H9 (cell line): ENCODE measurements at regions not wholly inside any gene's neighbourhood (a gene's known extent, or its start where the extent isn't known, plus 50 kb on each side); places are given as distances from the start of the nearest gene placed in this dataset.

Source experiments
- DNase-seq: peaks from one replicate; pipeline ENCODE4 v3.0.0-alpha.2; 2017
- H2AFZ ChIP-seq: one replicate; pipeline ENCODE4 v1.6.1; 2013; ENCODE audit warnings: mild to moderate bottlenecking, low read length, control low read depth, moderate library complexity
- H2AK5ac ChIP-seq: 2 replicates; pipeline ENCODE4 v1.6.1; 2013; ENCODE audit warnings: low read length, control low read depth, mixed read lengths; ENCODE audit not compliant: insufficient read length
- H2BK120ac ChIP-seq: one replicate; pipeline ENCODE4 v1.6.1; 2013; ENCODE audit warnings: low read depth, mild to moderate bottlenecking, low read length, control low read depth, inconsistent platforms; ENCODE audit not compliant: poor library complexity, severe bottlenecking
- H2BK12ac ChIP-seq: 2 replicates; pipeline ENCODE4 v1.6.1; 2013; ENCODE audit warnings: low read length, control low read depth, mixed read lengths, low read depth; ENCODE audit not compliant: insufficient read length
- H2BK15ac ChIP-seq: 2 replicates; pipeline ENCODE4 v1.6.1; 2013; ENCODE audit warnings: low read depth, low read length, control low read depth
- H2BK20ac ChIP-seq: one replicate; pipeline ENCODE4 v1.6.1; 2013; ENCODE audit warnings: low read depth, mild to moderate bottlenecking, low read length, control low read depth, inconsistent platforms; ENCODE audit not compliant: poor library complexity, severe bottlenecking
- H2BK5ac ChIP-seq: 2 replicates; pipeline ENCODE4 v1.6.1; 2013; ENCODE audit warnings: low read length, control low read depth, mixed read lengths; ENCODE audit not compliant: insufficient read length
- H3K14ac ChIP-seq: 2 replicates; pipeline ENCODE4 v1.6.1; 2013; ENCODE audit warnings: low read length, control low read depth; ENCODE audit not compliant: insufficient read depth
- H3K18ac ChIP-seq: 2 replicates; pipeline ENCODE4 v1.6.1; 2013; ENCODE audit warnings: low read depth, mild to moderate bottlenecking, mixed read lengths, low read length, control low read depth; ENCODE audit not compliant: insufficient read length
- H3K23ac ChIP-seq: 2 replicates; pipeline ENCODE4 v1.6.1; 2013; ENCODE audit warnings: low read length, control low read depth, mixed read lengths, low read depth; ENCODE audit not compliant: insufficient read length
- H3K23me2 ChIP-seq: 2 replicates; pipeline ENCODE4 v1.6.1; 2013; ENCODE audit warnings: low read depth, mild to moderate bottlenecking, mixed read lengths, low read length, control low read depth; ENCODE audit not compliant: insufficient read length, poor library complexity, severe bottlenecking
- H3K27ac ChIP-seq: 2 replicates; pipeline ENCODE4 v1.5.1; 2013; ENCODE audit warnings: low read length, control low read depth, mixed read lengths, low read depth; ENCODE audit not compliant: insufficient read length
- H3K27me3 ChIP-seq: 2 replicates; pipeline ENCODE4 v1.6.1; 2013; ENCODE audit warnings: low read length, control low read depth, inconsistent platforms; ENCODE audit not compliant: insufficient read depth
- H3K4ac ChIP-seq: 2 replicates; pipeline ENCODE4 v1.6.1; 2013; ENCODE audit warnings: low read depth, mild to moderate bottlenecking, control low read depth, inconsistent platforms, low read length, moderate library complexity
- H3K4me1 ChIP-seq: 2 replicates; pipeline ENCODE4 v1.6.1; 2013; ENCODE audit warnings: low read length, control low read depth, inconsistent platforms; ENCODE audit not compliant: insufficient read depth
- H3K4me2 ChIP-seq: 2 replicates; pipeline ENCODE4 v1.6.1; 2013; ENCODE audit warnings: low read length, control low read depth, mixed read lengths; ENCODE audit not compliant: insufficient read length, insufficient read depth
- H3K56ac ChIP-seq: 2 replicates; pipeline ENCODE4 v1.6.1; 2013; ENCODE audit warnings: low read depth, mild to moderate bottlenecking, mixed read lengths, low read length, control low read depth; ENCODE audit not compliant: insufficient read length
- H3K79me1 ChIP-seq: 2 replicates; pipeline ENCODE4 v1.6.1; 2013; ENCODE audit warnings: low read depth, mild to moderate bottlenecking, moderate library complexity, low read length, control low read depth, inconsistent platforms; ENCODE audit not compliant: insufficient read depth, poor library complexity, severe bottlenecking
- H3K79me2 ChIP-seq: 2 replicates; pipeline ENCODE4 v1.6.1; 2013; ENCODE audit warnings: low read length, control low read depth, inconsistent platforms; ENCODE audit not compliant: insufficient read depth
- H3K9ac ChIP-seq: 2 replicates; pipeline ENCODE4 v1.6.1; 2013; ENCODE audit warnings: low read length, control low read depth, mixed read lengths; ENCODE audit not compliant: insufficient read length; ENCODE audit errors: extremely low read depth
- H3K9me3 ChIP-seq: one replicate; pipeline ENCODE4 v1.6.1; 2013; ENCODE audit warnings: low read depth, low read length, inconsistent platforms; ENCODE audit not compliant: control insufficient read depth
- H3T11ph ChIP-seq: one replicate; pipeline ENCODE4 v1.6.1; 2013; ENCODE audit warnings: mild to moderate bottlenecking, low read length, control low read depth, inconsistent platforms
- H4K20me1 ChIP-seq: one replicate; pipeline ENCODE4 v1.6.1; 2013; ENCODE audit not compliant: control insufficient read depth, insufficient read length, insufficient read depth
- H4K5ac ChIP-seq: 2 replicates; pipeline ENCODE4 v1.6.1; 2013; ENCODE audit warnings: low read depth, mild to moderate bottlenecking, mixed read lengths, low read length, control low read depth; ENCODE audit not compliant: insufficient read length
- H4K8ac ChIP-seq: replicated peaks from 2 replicates; pipeline ENCODE4 v1.6.1; 2013; ENCODE audit warnings: low read length, control low read depth, mixed read lengths, low read depth; ENCODE audit not compliant: insufficient read length
- H4K91ac ChIP-seq: 2 replicates; pipeline ENCODE4 v1.6.1; 2013; ENCODE audit warnings: low read depth, mild to moderate bottlenecking, moderate library complexity, mixed read lengths, low read length, control low read depth; ENCODE audit not compliant: insufficient read length
- H3K27ac Mint-ChIP-seq, 3 experiments: 2 replicates in 2 of 3; 3 replicates in 1 of 3; pipeline ENCODE4 v1.8.0; 2020 to 2021; ENCODE audit warnings: mixed read lengths in 3 of 3, mild to moderate bottlenecking in 1 of 3, moderate library complexity in 1 of 3
- H3K27me3 Mint-ChIP-seq: 2 replicates; pipeline ENCODE4 v1.8.0; 2021; ENCODE audit warnings: low read depth, mild to moderate bottlenecking, moderate library complexity, mixed read lengths
- H3K36me3 Mint-ChIP-seq, 3 experiments: 2 replicates in 2 of 3; 3 replicates in 1 of 3; pipeline ENCODE4 v1.8.0; 2020 to 2021; ENCODE audit warnings: low read depth in 3 of 3, mixed read lengths in 3 of 3; ENCODE audit not compliant: insufficient read depth in 1 of 3
- H3K4me1 Mint-ChIP-seq, 2 experiments: 2 replicates each; pipeline ENCODE4 v1.8.0; 2020; ENCODE audit warnings: mixed read lengths in 2 of 2
- H3K4me3 Mint-ChIP-seq, 2 experiments: 2 replicates in 1 of 2; 3 replicates in 1 of 2; pipeline ENCODE4 v1.8.0; 2020 to 2021; ENCODE audit warnings: mild to moderate bottlenecking in 2 of 2, mixed read lengths in 2 of 2, moderate library complexity in 1 of 2
- H3K9me3 Mint-ChIP-seq, 2 experiments: 2 replicates in 1 of 2; 3 replicates in 1 of 2; pipeline ENCODE4 v1.8.0; 2020; ENCODE audit warnings: mild to moderate bottlenecking in 2 of 2, mixed read lengths in 2 of 2, moderate library complexity in 1 of 2
- WGBS: extraction: QIAGEN DNeasy Blood & Tissue Kit; methylation state at CpG from one replicate; pipeline ENCODE4 v1.1.7; 2013; ENCODE audit warnings: missing lambda C conversion rate, low lambda C conversion rate, mixed read lengths; ENCODE audit not compliant: insufficient read length; ENCODE audit errors: extremely low coverage; 5-methylcytosine and 5-hydroxymethylcytosine counted together
- TF ChIP-seq, protein P1 (sequence below): fragments of 200-600 bp; sonication (generic); conservative IDR thresholded peaks from 3 replicates; pipeline ENCODE4 v1.8.0; 2021; ENCODE audit warnings: antibody characterized with exemption, mild to moderate bottlenecking

DNA sequence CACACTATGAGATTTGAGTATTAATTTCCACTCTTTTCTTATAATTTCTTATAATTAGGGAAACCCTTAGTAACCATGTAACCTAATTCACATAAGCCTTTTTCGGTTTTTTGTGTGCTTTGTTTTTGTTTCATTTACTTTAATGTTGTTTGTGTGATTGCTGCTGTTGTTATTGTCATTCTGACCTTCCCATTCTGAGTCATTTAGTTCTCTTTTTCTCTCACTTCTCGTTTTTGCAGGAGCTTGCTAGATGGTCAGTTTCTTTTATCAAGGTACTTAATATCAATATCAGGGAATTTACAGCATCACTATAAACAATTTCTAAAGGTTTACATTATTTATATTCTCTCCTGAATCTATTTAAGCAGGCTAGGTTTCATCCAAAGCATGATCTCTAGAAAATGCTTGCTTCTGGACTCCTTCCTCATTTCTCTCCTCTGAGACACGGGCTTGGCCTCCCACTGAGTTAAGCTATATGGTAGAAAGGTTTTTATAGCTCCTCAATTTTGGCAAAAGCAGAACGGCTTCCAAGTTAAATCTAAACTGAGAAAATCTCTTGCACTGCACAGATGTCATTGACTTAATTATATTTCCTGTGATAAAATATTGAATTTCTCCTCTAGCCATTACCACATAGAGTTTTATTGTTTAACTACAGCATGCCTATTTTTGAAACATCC lies 534.2 kb downstream of the NSUN3 start:
- no peak overlapping the region for H3K14ac ChIP-seq
- no peaks in the 10 kb centered on the region for H3K23me2 ChIP-seq
- H3K9me3 ChIP-seq, result no peaks in the 10 kb centered on the region
- H3T11ph ChIP-seq, result no peak overlapping the region
- no peak overlapping the region for H3K9ac ChIP-seq
- TF ChIP-seq, protein P1, sequence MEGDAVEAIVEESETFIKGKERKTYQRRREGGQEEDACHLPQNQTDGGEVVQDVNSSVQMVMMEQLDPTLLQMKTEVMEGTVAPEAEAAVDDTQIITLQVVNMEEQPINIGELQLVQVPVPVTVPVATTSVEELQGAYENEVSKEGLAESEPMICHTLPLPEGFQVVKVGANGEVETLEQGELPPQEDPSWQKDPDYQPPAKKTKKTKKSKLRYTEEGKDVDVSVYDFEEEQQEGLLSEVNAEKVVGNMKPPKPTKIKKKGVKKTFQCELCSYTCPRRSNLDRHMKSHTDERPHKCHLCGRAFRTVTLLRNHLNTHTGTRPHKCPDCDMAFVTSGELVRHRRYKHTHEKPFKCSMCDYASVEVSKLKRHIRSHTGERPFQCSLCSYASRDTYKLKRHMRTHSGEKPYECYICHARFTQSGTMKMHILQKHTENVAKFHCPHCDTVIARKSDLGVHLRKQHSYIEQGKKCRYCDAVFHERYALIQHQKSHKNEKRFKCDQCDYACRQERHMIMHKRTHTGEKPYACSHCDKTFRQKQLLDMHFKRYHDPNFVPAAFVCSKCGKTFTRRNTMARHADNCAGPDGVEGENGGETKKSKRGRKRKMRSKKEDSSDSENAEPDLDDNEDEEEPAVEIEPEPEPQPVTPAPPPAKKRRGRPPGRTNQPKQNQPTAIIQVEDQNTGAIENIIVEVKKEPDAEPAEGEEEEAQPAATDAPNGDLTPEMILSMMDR, result no peak
- no peak overlapping the region for H2BK20ac ChIP-seq
- H4K5ac ChIP-seq, result no peak overlapping the region
- Mint-ChIP-seq H3K27me3 (no peaks in the 10 kb centered on the region), H3K4me3 (no peak overlapping the region), H3K27ac (no peak overlapping the region), H3K36me3 (peaks cover 0 to 4% (median 0%) of the 10 kb centered on the region in 3 experiments; a peak in 1 of 7 replicates), H3K9me3 (no peaks in the 10 kb centered on the region), H3K4me1 (peaks cover 13 to 14% of the 10 kb centered on the region in 2 experiments)
- H2BK120ac ChIP-seq, result no peak overlapping the region
- H2BK12ac ChIP-seq, result no peak overlapping the region
- H3K23ac ChIP-seq, result no peak overlapping the region
- no peak overlapping the region for H3K18ac ChIP-seq
- WGBS, result no CpG with 5 or more reads among the region's 4 CpGs
- no peaks in the 10 kb centered on the region for H3K27me3 ChIP-seq
- no peaks in the 10 kb centered on the region for H4K20me1 ChIP-seq
- H3K27ac ChIP-seq, result no peak overlapping the region
- H2BK5ac ChIP-seq, result no peak overlapping the region
- no peak overlapping the region for H3K4ac ChIP-seq
- no peak overlapping the region for H3K56ac ChIP-seq
- H2BK15ac ChIP-seq, result no peak overlapping the region
- no peak overlapping the region for H3K4me2 ChIP-seq
- no peak overlapping the region for H2AFZ ChIP-seq
- H3K79me1 ChIP-seq, result no peaks in the 10 kb centered on the region
- DNase-seq, result no peak
- no peak overlapping the region for H4K8ac ChIP-seq
- H3K79me2 ChIP-seq, result no peaks in the 10 kb centered on the region
- H3K4me1 ChIP-seq, result no peaks in the 10 kb centered on the region; the same call in 1 of the 2 replicates
- no peak overlapping the region for H2AK5ac ChIP-seq
- no peak overlapping the region for H4K91ac ChIP-seq
